ENCODE measurements at regions not wholly inside any gene's neighbourhood (a gene's known extent, or its start where the extent isn't known, plus 50 kb on each side); places are given as distances from the start of the nearest gene placed in this dataset.

GRCh38 chr3:124383846-124384466 lies 346.3 kb upstream of the UMPS start:
- no peak overlapping the region for H3K4me3 Mint-ChIP-seq
- H3K27ac Mint-ChIP-seq, result no peak overlapping the region
- DNase-seq (no peak), ATAC-seq (ENCODE audit: low read depth in 2 of 2) (no peak)
- peaks cover 24 to 29% (median 29%) of the 10 kb centered on the region in 3 donors for H3K27me3 Mint-ChIP-seq
- H3K36me3 Mint-ChIP-seq, result no peaks in the 10 kb centered on the region
- H3K4me1 Mint-ChIP-seq, result no peaks in the 10 kb centered on the region
- peaks cover 0 to 4% (median 0%) of the 10 kb centered on the region in 7 donors for H3K9me3 Mint-ChIP-seq

- H3K9me3 Mint-ChIP-seq, result peaks cover 0 to 4% (median 0%) of the 10 kb centered on the region in 7 donors
- ATAC-seq (ENCODE audit: low read depth in 2 of 2), result no peak
- no peaks in the 10 kb centered on the region for H3K36me3 Mint-ChIP-seq
- DNase-seq, result no peak
- H3K4me1 Mint-ChIP-seq, result no peaks in the 10 kb centered on the region
- no peak overlapping the region for H3K4me3 Mint-ChIP-seq
- H3K27ac Mint-ChIP-seq, result no peak overlapping the region
- peaks cover 24 to 31% (median 29%) of the 10 kb centered on the region in 3 donors for H3K27me3 Mint-ChIP-seq
These were observed 345.7 kb upstream of the UMPS start for GRCh38 chr3:124384527-124384926.

- H3K27me3 Mint-ChIP-seq, result peaks cover 26 to 30% (median 28%) of the 10 kb centered on the region in 3 donors
These were observed 344.3 kb upstream of the UMPS start for GRCh38 chr3:124385996-124386395.

GRCh38 chr3:124386996-124387595 lies 343.2 kb upstream of the UMPS start:
- DNase-seq, result no peak
- H3K27ac Mint-ChIP-seq, result no peak overlapping the region
- ATAC-seq (ENCODE audit: low read depth in 2 of 2), result no peak
- no peaks in the 10 kb centered on the region for H3K4me1 Mint-ChIP-seq
- no peaks in the 10 kb centered on the region for H3K36me3 Mint-ChIP-seq
- no peaks in the 10 kb centered on the region for H3K9me3 Mint-ChIP-seq
- H3K4me3 Mint-ChIP-seq, result no peak overlapping the region
- peaks cover 23 to 28% (median 26%) of the 10 kb centered on the region in 3 donors for H3K27me3 Mint-ChIP-seq

More at GRCh38 chr3:124385996-124386395, 344.3 kb upstream of the UMPS start:
- Mint-ChIP-seq H3K36me3 (no peaks in the 10 kb centered on the region), H3K27ac (no peak overlapping the region), H3K9me3 (peaks cover 0 to 2% (median 0%) of the 10 kb centered on the region in 7 donors), H3K4me1 (no peaks in the 10 kb centered on the region), H3K4me3 (no peak overlapping the region)
- DNase-seq, result no peak
- ATAC-seq (ENCODE audit: low read depth in 2 of 2), result no peak

- Mint-ChIP-seq H3K27ac (no peak overlapping the region), H3K4me1 (no peaks in the 10 kb centered on the region), H3K27me3 (peaks cover 11 to 32% (median 21%) of the 10 kb centered on the region in 3 donors), H3K36me3 (no peaks in the 10 kb centered on the region), H3K9me3 (no peaks in the 10 kb centered on the region), H3K4me3 (no peak overlapping the region)
- DNase-seq, result no peak
- no peak for ATAC-seq (ENCODE audit: low read depth in 2 of 2)
These were observed 338.5 kb upstream of the UMPS start for GRCh38 chr3:124391774-124392173.

- peaks cover 11 to 24% (median 17%) of the 10 kb centered on the region in 3 donors for H3K27me3 Mint-ChIP-seq
- no peak for DNase-seq
- H3K36me3 Mint-ChIP-seq, result no peaks in the 10 kb centered on the region
- no peak overlapping the region for H3K27ac Mint-ChIP-seq
- no peak for ATAC-seq (ENCODE audit: low read depth in 2 of 2)
- no peaks in the 10 kb centered on the region for H3K4me1 Mint-ChIP-seq
- H3K9me3 Mint-ChIP-seq, result no peaks in the 10 kb centered on the region
- no peak overlapping the region for H3K4me3 Mint-ChIP-seq
These were observed 336.9 kb upstream of the UMPS start for GRCh38 chr3:124393340-124393739.

GRCh38 chr3:124395162-124395561 lies 335.1 kb upstream of the UMPS start:
- H3K27me3 Mint-ChIP-seq, result peaks cover 13 to 24% (median 17%) of the 10 kb centered on the region in 3 donors
- DNase-seq (no peak), ATAC-seq (ENCODE audit: low read depth in 2 of 2) (no peak)
- H3K4me3 Mint-ChIP-seq, result no peak overlapping the region
- no peaks in the 10 kb centered on the region for H3K4me1 Mint-ChIP-seq
- no peaks in the 10 kb centered on the region for H3K36me3 Mint-ChIP-seq
- no peaks in the 10 kb centered on the region for H3K9me3 Mint-ChIP-seq
- H3K27ac Mint-ChIP-seq, result peak overlapping the region in 1 of 6 donors; percentile 18

GRCh38 chr3:124395584-124396338 lies 334.5 kb upstream of the UMPS start:
- H3K4me1 Mint-ChIP-seq, result no peaks in the 10 kb centered on the region
- H3K27me3 Mint-ChIP-seq, result peaks cover 14 to 20% (median 14%) of the 10 kb centered on the region in 3 donors
- no peak overlapping the region for H3K4me3 Mint-ChIP-seq
- no peaks in the 10 kb centered on the region for H3K9me3 Mint-ChIP-seq
- no peak for DNase-seq
- no peak for ATAC-seq (ENCODE audit: low read depth in 2 of 2)
- H3K27ac Mint-ChIP-seq, result no peak overlapping the region
- no peaks in the 10 kb centered on the region for H3K36me3 Mint-ChIP-seq

GRCh38 chr3:124396339-124396950 lies 333.8 kb upstream of the UMPS start:
- no peak for DNase-seq
- Mint-ChIP-seq H3K27me3 (peaks cover 7 to 17% (median 11%) of the 10 kb centered on the region in 3 donors), H3K9me3 (no peaks in the 10 kb centered on the region), H3K4me3 (no peak overlapping the region), H3K27ac (no peak overlapping the region), H3K4me1 (no peaks in the 10 kb centered on the region), H3K36me3 (no peaks in the 10 kb centered on the region)
- ATAC-seq (ENCODE audit: low read depth in 2 of 2), result no peak

GRCh38 chr3:124397088-124397487 lies 333.2 kb upstream of the UMPS start:
- DNase-seq (no peak), ATAC-seq (ENCODE audit: low read depth in 2 of 2) (no peak)
- no peaks in the 10 kb centered on the region for H3K9me3 Mint-ChIP-seq
- peaks cover 7 to 17% (median 11%) of the 10 kb centered on the region in 3 donors for H3K27me3 Mint-ChIP-seq
- H3K4me3 Mint-ChIP-seq, result no peak overlapping the region
- H3K36me3 Mint-ChIP-seq, result no peaks in the 10 kb centered on the region
- no peaks in the 10 kb centered on the region for H3K4me1 Mint-ChIP-seq
- no peak overlapping the region for H3K27ac Mint-ChIP-seq

- H3K4me1 Mint-ChIP-seq, result no peaks in the 10 kb centered on the region
- no peaks in the 10 kb centered on the region for H3K9me3 Mint-ChIP-seq
- no peak overlapping the region for H3K27ac Mint-ChIP-seq
- peaks cover 7 to 17% (median 13%) of the 10 kb centered on the region in 3 donors for H3K27me3 Mint-ChIP-seq
- H3K36me3 Mint-ChIP-seq, result no peaks in the 10 kb centered on the region
- peak overlapping the region in 1 of 8 donors; percentile 64 for H3K4me3 Mint-ChIP-seq
- DNase-seq (no peak), ATAC-seq (ENCODE audit: low read depth in 2 of 2) (no peak)
These were observed 331.7 kb upstream of the UMPS start for GRCh38 chr3:124398594-124398993.

GRCh38 chr3:124401843-124402242 lies 328.4 kb upstream of the UMPS start:
- no peak overlapping the region for H3K27ac Mint-ChIP-seq
- no peaks in the 10 kb centered on the region for H3K9me3 Mint-ChIP-seq

GRCh38 chr3:124402791-124403190 lies 327.5 kb upstream of the UMPS start:
- no peak for ATAC-seq (ENCODE audit: low read depth in 2 of 2)
- Mint-ChIP-seq H3K4me3 (no peak overlapping the region), H3K27me3 (peaks cover 0 to 10% (median 7%) of the 10 kb centered on the region in 3 donors), H3K4me1 (no peaks in the 10 kb centered on the region), H3K27ac (no peak overlapping the region), H3K36me3 (no peaks in the 10 kb centered on the region), H3K9me3 (no peaks in the 10 kb centered on the region)
- no peak for DNase-seq

More at GRCh38 chr3:124401843-124402242, 328.4 kb upstream of the UMPS start:
- Mint-ChIP-seq H3K27me3 (peaks cover 0 to 10% (median 7%) of the 10 kb centered on the region in 3 donors), H3K4me1 (no peaks in the 10 kb centered on the region), H3K4me3 (no peak overlapping the region), H3K36me3 (no peaks in the 10 kb centered on the region)
- no peak for ATAC-seq (ENCODE audit: low read depth in 2 of 2)
- DNase-seq, result no peak
